ENCODE measurements at regions not wholly inside any gene's neighbourhood (a gene's known extent, or its start where the extent isn't known, plus 50 kb on each side); places are given as distances from the start of the nearest gene placed in this dataset.

DNA sequence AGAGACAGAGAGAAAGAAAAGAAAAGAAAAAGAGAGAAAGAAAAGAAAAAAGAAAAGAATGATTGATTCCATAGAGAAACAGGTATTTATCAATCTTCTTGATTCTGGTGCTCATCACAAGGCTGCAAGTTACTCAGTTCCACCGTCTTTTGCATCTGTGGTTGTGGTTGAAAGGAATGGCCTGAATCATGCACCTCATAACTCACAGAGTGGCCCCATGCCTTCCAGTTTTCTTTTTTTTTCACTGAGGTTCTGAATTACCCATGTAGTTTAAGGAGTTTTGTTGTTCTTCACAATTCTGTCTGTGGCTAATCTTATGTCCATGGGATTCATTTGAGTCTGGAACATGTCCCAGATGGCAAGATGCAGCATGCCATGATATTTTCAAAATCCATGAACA is 156.0 kb downstream of the ZNF33B start:
- intact Hi-C loops (cut with micrococcal nuclease; ENCODE audit: unreplicated experiment) = no loop called here
- Histone ChIP-seq H3K36me3 (ENCODE audit: low read depth) (no peaks in the 10 kb centered on the region), H3K9me3 (ENCODE audit: insufficient read depth, low read depth) (no peaks in the 10 kb centered on the region), H3K4me3 (no peak overlapping the region), H3K27ac (no peak overlapping the region), H3F3A (ENCODE audit: insufficient read depth, low read depth) (no peaks in the 10 kb centered on the region), H3K4me2 (no peak overlapping the region), H2AFZ (no peak overlapping the region), H3K4me1 (replicated peaks; ENCODE audit: insufficient read depth) (no peaks in the 10 kb centered on the region), H4K20me1 (ENCODE audit: insufficient read depth) (no peaks in the 10 kb centered on the region), H3K27me3 (ENCODE audit: insufficient read depth, low read depth) (peaks cover 9% of the 10 kb centered on the region; the same call in 1 of the 2 replicates), H3K9me2 (ENCODE audit: insufficient read depth) (no peaks in the 10 kb centered on the region), H3K79me2 (ENCODE audit: low read depth) (no peaks in the 10 kb centered on the region)
- ChIA-PET CTCF (no interaction called here), POLR2A (ENCODE audit: unreplicated experiment) (no interaction called here)
- no TSS peak for BruUV-seq (replicated peaks)
- no peak for DNase-seq
- TF ChIP-seq, protein P1, sequence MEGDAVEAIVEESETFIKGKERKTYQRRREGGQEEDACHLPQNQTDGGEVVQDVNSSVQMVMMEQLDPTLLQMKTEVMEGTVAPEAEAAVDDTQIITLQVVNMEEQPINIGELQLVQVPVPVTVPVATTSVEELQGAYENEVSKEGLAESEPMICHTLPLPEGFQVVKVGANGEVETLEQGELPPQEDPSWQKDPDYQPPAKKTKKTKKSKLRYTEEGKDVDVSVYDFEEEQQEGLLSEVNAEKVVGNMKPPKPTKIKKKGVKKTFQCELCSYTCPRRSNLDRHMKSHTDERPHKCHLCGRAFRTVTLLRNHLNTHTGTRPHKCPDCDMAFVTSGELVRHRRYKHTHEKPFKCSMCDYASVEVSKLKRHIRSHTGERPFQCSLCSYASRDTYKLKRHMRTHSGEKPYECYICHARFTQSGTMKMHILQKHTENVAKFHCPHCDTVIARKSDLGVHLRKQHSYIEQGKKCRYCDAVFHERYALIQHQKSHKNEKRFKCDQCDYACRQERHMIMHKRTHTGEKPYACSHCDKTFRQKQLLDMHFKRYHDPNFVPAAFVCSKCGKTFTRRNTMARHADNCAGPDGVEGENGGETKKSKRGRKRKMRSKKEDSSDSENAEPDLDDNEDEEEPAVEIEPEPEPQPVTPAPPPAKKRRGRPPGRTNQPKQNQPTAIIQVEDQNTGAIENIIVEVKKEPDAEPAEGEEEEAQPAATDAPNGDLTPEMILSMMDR (conservative IDR thresholded peaks at IDR 0.05) = no peak

DNA sequence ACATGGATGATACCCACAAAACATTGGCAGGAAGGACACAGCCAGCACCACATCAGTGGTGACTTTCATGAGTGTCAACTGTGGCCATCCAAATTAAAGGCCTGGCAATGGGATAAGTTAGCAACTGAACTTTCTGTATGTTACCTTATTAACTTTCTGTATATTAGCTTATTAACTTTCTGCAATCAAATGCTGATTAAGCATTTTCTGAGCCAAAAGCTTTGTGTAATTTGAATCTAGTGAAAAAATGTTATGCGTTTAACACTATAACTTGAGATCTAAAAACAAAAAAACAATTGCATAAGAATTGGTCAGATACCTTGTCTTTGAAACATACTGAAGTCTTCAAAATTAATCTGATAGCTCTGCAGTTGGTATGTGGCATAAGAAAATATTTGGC is 159.3 kb downstream of the ZNF33B start:
- H4K20me1 ChIP-seq (ENCODE audit: insufficient read depth) = no peaks in the 10 kb centered on the region
- ChIA-PET CTCF (no interaction called here), POLR2A (ENCODE audit: unreplicated experiment) (no interaction called here)
- H3K4me2 ChIP-seq = no peak overlapping the region
- H3K27ac ChIP-seq = no peak overlapping the region
- no peak for DNase-seq
- TF ChIP-seq EZH2 (IDR thresholded peaks at IDR 0.05; ENCODE audit: low read depth) = no peak
- TF ChIP-seq, protein P1 (conservative IDR thresholded peaks at IDR 0.05) = no peak
- H3K9me3 ChIP-seq (ENCODE audit: insufficient read depth, low read depth) = no peaks in the 10 kb centered on the region
- no peak overlapping the region for H2AFZ ChIP-seq
- no peaks in the 10 kb centered on the region for H3K79me2 ChIP-seq (ENCODE audit: low read depth)
- H3K4me3 ChIP-seq = no peak overlapping the region
- H3K4me1 ChIP-seq (replicated peaks; ENCODE audit: insufficient read depth) = no peaks in the 10 kb centered on the region
- intact Hi-C loops (cut with micrococcal nuclease; ENCODE audit: unreplicated experiment) = no loop called here
- no TSS peak for BruUV-seq (replicated peaks)
- H3K36me3 ChIP-seq (ENCODE audit: low read depth) = no peaks in the 10 kb centered on the region
- H3K27me3 ChIP-seq (ENCODE audit: insufficient read depth, low read depth) = peaks cover 9% of the 10 kb centered on the region; the same call in 1 of the 2 replicates
- no peaks in the 10 kb centered on the region for H3F3A ChIP-seq (ENCODE audit: insufficient read depth, low read depth)
- no peaks in the 10 kb centered on the region for H3K9me2 ChIP-seq (ENCODE audit: insufficient read depth)

DNA sequence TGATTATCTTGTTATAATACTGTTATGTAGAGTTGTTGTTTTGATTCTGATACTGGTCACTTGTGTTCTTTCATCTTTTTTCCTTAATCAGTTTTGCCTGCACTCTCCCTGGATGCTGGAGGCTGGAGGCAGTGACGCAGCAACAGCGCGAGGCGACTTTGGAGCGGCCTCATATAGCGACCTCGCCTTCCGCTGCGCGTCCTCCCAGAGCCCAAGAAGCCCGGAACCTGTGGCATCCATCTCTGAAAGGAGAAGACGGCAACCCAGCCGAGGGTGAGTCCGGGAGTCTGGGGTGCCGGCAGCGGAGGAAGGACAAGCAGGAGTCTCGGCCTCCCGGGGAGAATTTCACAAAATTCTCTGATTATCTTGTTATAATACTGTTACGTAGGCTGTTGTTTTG is 161.2 kb downstream of the ZNF33B start:
- Histone ChIP-seq H3K27me3 (ENCODE audit: insufficient read depth, low read depth) (peaks cover 4% of the 10 kb centered on the region; the same call in 1 of the 2 replicates), H2AFZ (no peak overlapping the region), H3K36me3 (ENCODE audit: low read depth) (no peaks in the 10 kb centered on the region), H3K4me3 (no peak overlapping the region), H3K27ac (no peak overlapping the region), H3F3A (ENCODE audit: insufficient read depth, low read depth) (no peaks in the 10 kb centered on the region), H3K4me2 (no peak overlapping the region), H3K4me1 (replicated peaks; ENCODE audit: insufficient read depth) (no peaks in the 10 kb centered on the region), H3K9me3 (ENCODE audit: insufficient read depth, low read depth) (no peaks in the 10 kb centered on the region), H3K79me2 (ENCODE audit: low read depth) (no peaks in the 10 kb centered on the region), H4K20me1 (ENCODE audit: insufficient read depth) (no peaks in the 10 kb centered on the region), H3K9me2 (ENCODE audit: insufficient read depth) (no peaks in the 10 kb centered on the region)
- ChIA-PET CTCF (no interaction called here), POLR2A (ENCODE audit: unreplicated experiment) (no interaction called here)
- BruUV-seq (replicated peaks) = no TSS peak
- no peak for DNase-seq
- intact Hi-C loops (cut with micrococcal nuclease; ENCODE audit: unreplicated experiment) = no loop called here
- TF ChIP-seq EZH2 (IDR thresholded peaks at IDR 0.05; ENCODE audit: low read depth) = no peak
- TF ChIP-seq, protein P1 (conservative IDR thresholded peaks at IDR 0.05) = no peak

Measured in PC-9 (cell line).